ENCODE measurements at regions not wholly inside any gene's neighbourhood (a gene's known extent, or its start where the extent isn't known, plus 50 kb on each side); places are given as distances from the start of the nearest gene placed in this dataset.

DNA sequence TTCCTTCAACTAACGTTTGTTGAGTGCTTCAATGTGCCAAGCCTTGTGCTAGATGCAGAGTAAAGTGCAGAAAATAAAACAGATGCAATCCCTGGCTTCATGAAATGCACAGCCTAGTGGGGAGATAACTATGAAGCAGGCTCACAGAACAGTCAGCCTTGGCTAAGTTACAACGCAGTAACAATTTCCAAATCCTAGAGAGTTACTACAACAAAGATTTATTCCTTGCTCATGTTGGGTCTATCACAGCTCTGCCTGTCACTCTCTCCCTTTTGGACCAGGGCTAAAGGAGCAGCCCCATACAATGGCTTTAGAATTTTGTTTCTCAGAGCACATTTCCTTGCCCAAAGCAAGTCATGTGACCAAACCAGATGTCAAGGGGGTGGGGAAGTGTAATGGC lies 359.8 kb downstream of the ZNF326 start:
- TF ChIP-seq, protein P1, sequence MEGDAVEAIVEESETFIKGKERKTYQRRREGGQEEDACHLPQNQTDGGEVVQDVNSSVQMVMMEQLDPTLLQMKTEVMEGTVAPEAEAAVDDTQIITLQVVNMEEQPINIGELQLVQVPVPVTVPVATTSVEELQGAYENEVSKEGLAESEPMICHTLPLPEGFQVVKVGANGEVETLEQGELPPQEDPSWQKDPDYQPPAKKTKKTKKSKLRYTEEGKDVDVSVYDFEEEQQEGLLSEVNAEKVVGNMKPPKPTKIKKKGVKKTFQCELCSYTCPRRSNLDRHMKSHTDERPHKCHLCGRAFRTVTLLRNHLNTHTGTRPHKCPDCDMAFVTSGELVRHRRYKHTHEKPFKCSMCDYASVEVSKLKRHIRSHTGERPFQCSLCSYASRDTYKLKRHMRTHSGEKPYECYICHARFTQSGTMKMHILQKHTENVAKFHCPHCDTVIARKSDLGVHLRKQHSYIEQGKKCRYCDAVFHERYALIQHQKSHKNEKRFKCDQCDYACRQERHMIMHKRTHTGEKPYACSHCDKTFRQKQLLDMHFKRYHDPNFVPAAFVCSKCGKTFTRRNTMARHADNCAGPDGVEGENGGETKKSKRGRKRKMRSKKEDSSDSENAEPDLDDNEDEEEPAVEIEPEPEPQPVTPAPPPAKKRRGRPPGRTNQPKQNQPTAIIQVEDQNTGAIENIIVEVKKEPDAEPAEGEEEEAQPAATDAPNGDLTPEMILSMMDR (IDR thresholded peaks at IDR 0.05): no peak
- TF ChIP-seq POLR2AphosphoS5 (IDR thresholded peaks at IDR 0.05) (no peak), POLR2A (IDR thresholded peaks at IDR 0.05) (no peak), EP300 (IDR thresholded peaks at IDR 0.05) (no peak)
